K562 (cell line): ENCODE measurements at regions not wholly inside any gene's neighbourhood (a gene's known extent, or its start where the extent isn't known, plus 50 kb on each side); places are given as distances from the start of the nearest gene placed in this dataset.
A peak's percentile ranks its signal among the peaks of the same experiment; 100 is the strongest.

Experiments
- BRCA1 ChIP-seq, 2 experiments: fragments of 450-650 bp in 1 of 2; sonication (generic) in 1 of 2; formaldehyde crosslinking in 1 of 2; IDR thresholded peaks; 2 replicates each; pipeline versions ENCODE4 v1.5.0 to v1.6.1; 2017 to 2020; ENCODE audit warnings: mild to moderate bottlenecking in 1 of 2, missing genetic modification reagents in 1 of 2
- CEBPB ChIP-seq: fragments of 450-650 bp; IDR thresholded peaks from 2 replicates; pipeline ENCODE4 v1.6.1; 2016; ENCODE audit warnings: missing genetic modification characterization, missing compliant biosample characterization
- EP300 ChIP-seq: IDR thresholded peaks from 2 replicates; pipeline ENCODE4 v1.6.1; 2012; ENCODE audit warnings: low read length, improper control_type of control experiment
- ESRRB ChIP-seq: fragments of 250-450 bp; sonication (Bioruptor Pico); IDR thresholded peaks from 2 replicates; pipeline ENCODE4 v1.5.0; 2020; ENCODE audit warnings: mild to moderate bottlenecking, moderate library complexity, borderline replicate concordance
- ETV6 ChIP-seq, 3 experiments: fragments of 150-350 bp in 1 of 3; sonication (generic) in 1 of 3; formaldehyde crosslinking in 1 of 3; IDR thresholded peaks; 2 replicates each; pipeline versions ENCODE4 v1.6.1 to v1.8.0; 2014 to 2022; ENCODE audit warnings: borderline replicate concordance in 2 of 3, low read depth in 2 of 3, antibody characterized with exemption in 1 of 3, low read length in 1 of 3, mild to moderate bottlenecking in 1 of 3, missing genetic modification reagents in 1 of 3
- FOXJ3 ChIP-seq: sonication (generic); formaldehyde crosslinking; IDR thresholded peaks from 2 replicates; pipeline ENCODE4 v1.4.0; 2020; ENCODE audit warnings: mild to moderate bottlenecking, missing genetic modification reagents
- HES1 ChIP-seq: fragments of 450-650 bp; IDR thresholded peaks from 2 replicates; pipeline ENCODE4 v1.6.1; 2016; ENCODE audit warnings: low read depth, mild to moderate bottlenecking, moderate library complexity
- HMGN3 ChIP-seq: IDR thresholded peaks from 2 replicates; pipeline ENCODE4 v1.6.1; 2011; ENCODE audit warnings: borderline replicate concordance, low read depth, mild to moderate bottlenecking, mixed read lengths, low read length; ENCODE audit not compliant: insufficient read length; ENCODE audit errors: extremely low read depth
- HNRNPH1 ChIP-seq: fragments of 200-400 bp; formaldehyde crosslinking; optimal IDR thresholded peaks from 2 replicates; pipeline ENCODE3; 2017; ENCODE audit warnings: low read depth, mild to moderate bottlenecking, low read length, moderate library complexity
- MYNN ChIP-seq, 2 experiments: sonication (generic); formaldehyde crosslinking in 1 of 2; IDR thresholded peaks; 2 replicates each; pipeline versions ENCODE4 v1.5.0 to v1.6.1; 2016 to 2020; ENCODE audit warnings: antibody characterized with exemption in 1 of 2, missing genetic modification reagents in 1 of 2
- NFRKB ChIP-seq: fragments of 450-650 bp; IDR thresholded peaks from 2 replicates; pipeline ENCODE4 v1.6.1; 2016; ENCODE audit warnings: low read depth
- NFXL1 ChIP-seq: fragments of 450-650 bp; formaldehyde crosslinking; IDR thresholded peaks from 2 replicates; pipeline ENCODE4 v1.4.0; 2021; ENCODE audit warnings: mild to moderate bottlenecking
- PREB ChIP-seq: sonication (generic); formaldehyde crosslinking; IDR thresholded peaks from 2 replicates; pipeline ENCODE4 v1.8.1; 2023; ENCODE audit warnings: mild to moderate bottlenecking, missing genetic modification reagents
- RCOR1 ChIP-seq, 2 experiments: IDR thresholded peaks; 2 replicates each; pipeline ENCODE4 v1.6.1; 2012; ENCODE audit warnings: low read depth in 2 of 2, low read length in 2 of 2, borderline replicate concordance in 1 of 2, improper control_type of control experiment in 1 of 2
- RNF2 ChIP-seq: sonication (generic); IDR thresholded peaks from 2 replicates; pipeline ENCODE4 v1.6.1; 2016
- SIN3B ChIP-seq: fragments of 450-650 bp; IDR thresholded peaks from 2 replicates; pipeline ENCODE4 v1.6.1; 2017; ENCODE audit warnings: low read depth, mild to moderate bottlenecking, moderate library complexity
- ZEB2 ChIP-seq: fragments of 450-650 bp; IDR thresholded peaks from 2 replicates; pipeline ENCODE4 v1.6.1; 2016
- ZNF121 ChIP-seq: sonication (generic); formaldehyde crosslinking; conservative IDR thresholded peaks from 2 replicates; pipeline ENCODE4 v1.8.0; 2022; ENCODE audit warnings: missing genetic modification reagents
- ZNF134 ChIP-seq: fragments of 250-450 bp; sonication (Bioruptor Pico); conservative IDR thresholded peaks from 2 replicates; pipeline ENCODE4 v1.4.0; 2020
- ZNF239 ChIP-seq: fragments of 250-450 bp; sonication (Bioruptor Pico); IDR thresholded peaks from 2 replicates; pipeline ENCODE4 v1.4.0; 2020; ENCODE audit warnings: mild to moderate bottlenecking
- ZNF444 ChIP-seq: fragments of 250-450 bp; sonication (Bioruptor Pico); IDR thresholded peaks from 2 replicates; pipeline ENCODE4 v1.4.0; 2020; ENCODE audit warnings: mild to moderate bottlenecking, moderate library complexity
- ZNF764 ChIP-seq: fragments of 250-450 bp; sonication (Bioruptor Pico); IDR thresholded peaks from 2 replicates; pipeline ENCODE4 v1.4.0; 2020; ENCODE audit warnings: low read depth, mild to moderate bottlenecking, moderate library complexity
- TF ChIP-seq, protein P1 (sequence below): fragments of 250-450 bp; sonication (Bioruptor Pico); IDR thresholded peaks from 2 replicates; pipeline ENCODE4 v1.4.0; 2020; ENCODE audit warnings: mild to moderate bottlenecking, moderate library complexity
- TF ChIP-seq, protein P2 (sequence below): fragments of 450-650 bp; formaldehyde crosslinking; IDR thresholded peaks from 2 replicates; pipeline ENCODE4 v1.4.0; 2022; ENCODE audit warnings: mild to moderate bottlenecking, moderate library complexity

GRCh38 chr10:80769700-80770160 is 232.0 kb downstream of the SH2D4B start (continued):
- TF ChIP-seq HES1 (peak; percentile 79), ZEB2 (0 out of 2 replicates have a peak, but pooled peaks have one; percentile 24), NFRKB (peak; percentile 81; the same call in 1 of the 2 replicates), RNF2 (peak; percentile 41; the same call in 1 of the 2 replicates), CEBPB (tag) (peak; percentile 97), EP300 (peak; percentile 74), ZNF134 (CRISPR knock-in tag) (0 out of 2 replicates have a peak, but pooled peaks have one; percentile 19), ZNF239 (CRISPR knock-in tag) (0 out of 2 replicates have a peak, but pooled peaks have one; percentile 52), MYNN (IDR thresholded peaks at IDR 0.05) (no peak), MYNN (CRISPR knock-in tag; IDR thresholded peaks at IDR 0.05) (no peak), HMGN3 (no peak), NFXL1 (0 out of 2 replicates have a peak, but pooled peaks have one; percentile 20), ZNF764 (no peak), SIN3B (no peak), ZNF121 (CRISPR knock-in tag) (no peak), ETV6 (IDR thresholded peaks at IDR 0.05; ENCODE audit: borderline replicate concordance in 1 of 2, low read depth in 2 of 2, low read length in 1 of 2) (no peak), ETV6 (CRISPR knock-in tag; IDR thresholded peaks at IDR 0.05; ENCODE audit: borderline replicate concordance) (peak; percentile 68; the same call in 1 of the 2 replicates), PREB (no peak), FOXJ3 (CRISPR knock-in tag) (no peak), ESRRB (CRISPR knock-in tag) (no peak), HNRNPH1 (no peak), ZNF444 (CRISPR knock-in tag) (0 out of 2 replicates have a peak, but pooled peaks have one; percentile 21), BRCA1 (IDR thresholded peaks at IDR 0.05) (no peak), BRCA1 (CRISPR knock-in tag; IDR thresholded peaks at IDR 0.05) (no peak), RCOR1 (IDR thresholded peaks at IDR 0.05; ENCODE audit: borderline replicate concordance in 1 of 2, low read depth in 2 of 2, low read length in 2 of 2) (peak in 1 of 2 experiments; percentile 89; a peak in 2 of 4 replicates)
- TF ChIP-seq, protein P1, sequence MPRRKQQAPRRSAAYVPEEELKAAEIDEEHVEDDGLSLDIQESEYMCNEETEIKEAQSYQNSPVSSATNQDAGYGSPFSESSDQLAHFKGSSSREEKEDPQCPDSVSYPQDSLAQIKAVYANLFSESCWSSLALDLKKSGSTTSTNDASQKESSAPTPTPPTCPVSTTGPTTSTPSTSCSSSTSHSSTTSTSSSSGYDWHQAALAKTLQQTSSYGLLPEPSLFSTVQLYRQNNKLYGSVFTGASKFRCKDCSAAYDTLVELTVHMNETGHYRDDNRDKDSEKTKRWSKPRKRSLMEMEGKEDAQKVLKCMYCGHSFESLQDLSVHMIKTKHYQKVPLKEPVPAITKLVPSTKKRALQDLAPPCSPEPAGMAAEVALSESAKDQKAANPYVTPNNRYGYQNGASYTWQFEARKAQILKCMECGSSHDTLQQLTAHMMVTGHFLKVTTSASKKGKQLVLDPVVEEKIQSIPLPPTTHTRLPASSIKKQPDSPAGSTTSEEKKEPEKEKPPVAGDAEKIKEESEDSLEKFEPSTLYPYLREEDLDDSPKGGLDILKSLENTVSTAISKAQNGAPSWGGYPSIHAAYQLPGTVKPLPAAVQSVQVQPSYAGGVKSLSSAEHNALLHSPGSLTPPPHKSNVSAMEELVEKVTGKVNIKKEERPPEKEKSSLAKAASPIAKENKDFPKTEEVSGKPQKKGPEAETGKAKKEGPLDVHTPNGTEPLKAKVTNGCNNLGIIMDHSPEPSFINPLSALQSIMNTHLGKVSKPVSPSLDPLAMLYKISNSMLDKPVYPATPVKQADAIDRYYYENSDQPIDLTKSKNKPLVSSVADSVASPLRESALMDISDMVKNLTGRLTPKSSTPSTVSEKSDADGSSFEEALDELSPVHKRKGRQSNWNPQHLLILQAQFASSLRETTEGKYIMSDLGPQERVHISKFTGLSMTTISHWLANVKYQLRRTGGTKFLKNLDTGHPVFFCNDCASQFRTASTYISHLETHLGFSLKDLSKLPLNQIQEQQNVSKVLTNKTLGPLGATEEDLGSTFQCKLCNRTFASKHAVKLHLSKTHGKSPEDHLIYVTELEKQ (CRISPR knock-in tag), result no peak
- TF ChIP-seq, protein P2, sequence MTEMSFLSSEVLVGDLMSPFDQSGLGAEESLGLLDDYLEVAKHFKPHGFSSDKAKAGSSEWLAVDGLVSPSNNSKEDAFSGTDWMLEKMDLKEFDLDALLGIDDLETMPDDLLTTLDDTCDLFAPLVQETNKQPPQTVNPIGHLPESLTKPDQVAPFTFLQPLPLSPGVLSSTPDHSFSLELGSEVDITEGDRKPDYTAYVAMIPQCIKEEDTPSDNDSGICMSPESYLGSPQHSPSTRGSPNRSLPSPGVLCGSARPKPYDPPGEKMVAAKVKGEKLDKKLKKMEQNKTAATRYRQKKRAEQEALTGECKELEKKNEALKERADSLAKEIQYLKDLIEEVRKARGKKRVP, result peak; percentile 97
